Heart right ventricle (tissue), 16 donors: ENCODE measurements at regions not wholly inside any gene's neighbourhood (a gene's known extent, or its start where the extent isn't known, plus 50 kb on each side); places are given as distances from the start of the nearest gene placed in this dataset.

Experiments
- ATAC-seq, 8 donors: fragments of 200-7000 bp; cut with Tn5 transposase; one replicate each; pipeline ENCODE4 v1.9.1; 2020; ENCODE audit warnings: mild to moderate bottlenecking in 8 of 8, moderate library complexity in 8 of 8, moderate number of reproducible peaks in 1 of 8
- DNase-seq, 2 donors: peaks; one replicate each; pipeline ENCODE4 v3.0.0-alpha.2; 2020
- H3K27ac ChIP-seq, 10 donors: fragments of 200-600 bp; sonication (generic) in 2 of 10; one replicate each; pipeline versions ENCODE4 v1.5.0 to v1.8.0; 2020 to 2022; ENCODE audit warnings: mild to moderate bottlenecking in 3 of 10
- H3K27me3 ChIP-seq, 7 donors: fragments of 200-600 bp; one replicate each; pipeline ENCODE4 v1.8.0; 2021 to 2022; ENCODE audit warnings: mild to moderate bottlenecking in 2 of 7
- H3K36me3 ChIP-seq, 9 donors: fragments of 200-600 bp; sonication (generic) in 1 of 9; one replicate each; pipeline versions ENCODE4 v1.5.0 to v1.8.0; 2020 to 2022; ENCODE audit warnings: mild to moderate bottlenecking in 2 of 9
- H3K4me1 ChIP-seq, 9 donors: fragments of 200-600 bp; sonication (generic) in 1 of 9; one replicate each; pipeline versions ENCODE4 v1.5.0 to v1.8.0; 2020 to 2022; ENCODE audit warnings: mild to moderate bottlenecking in 4 of 9
- H3K4me3 ChIP-seq, 10 donors: fragments of 200-600 bp; sonication (generic) in 2 of 10; one replicate each; pipeline versions ENCODE4 v1.5.0 to v1.8.0; 2020 to 2022; ENCODE audit warnings: mild to moderate bottlenecking in 7 of 10, moderate library complexity in 2 of 10
- H3K9me3 ChIP-seq, 11 donors: fragments of 200-600 bp in 10 of 11; sonication (generic) in 2 of 11; one replicate each; pipeline versions ENCODE4 v1.5.0 to v1.8.0; 2013 to 2022; ENCODE audit warnings: mild to moderate bottlenecking in 2 of 11, control low read depth in 1 of 11, moderate library complexity in 1 of 11
- WGBS, 2 donors: extraction: QIAGEN DNeasy Blood & Tissue Kit; methylation state at CpG; one replicate each; pipeline ENCODE4 v1.1.7; 2013; ENCODE audit warnings: inconsistent platforms in 1 of 2; 5-methylcytosine and 5-hydroxymethylcytosine counted together
- intact Hi-C, 10 donors: fragments of 100-400 bp; cut with DNase I; formaldehyde crosslinking; loops; one replicate each; pipeline versions ENCODE4 v1.11.1 to v1.14.2; 2022
- TF ChIP-seq, protein P1 (sequence below), 9 donors: fragments of 200-600 bp; sonication (generic) in 2 of 9; IDR thresholded peaks; one replicate each; pipeline versions ENCODE4 v1.5.0 to v1.8.0; 2021 to 2022; ENCODE audit warnings: antibody characterized with exemption in 9 of 9, mild to moderate bottlenecking in 5 of 9, moderate library complexity in 1 of 9
- donor health status: Arrhythmogenic right ventricular cardiomyopathy.
- donor health status: ischemic (EF 13 %, LVEDD 7.1; RV severe dilation, severe dysfunction).
- donor health status: healthy with polysubstance abuse.
- donor health status: DM: no; HTN: yes; CAD: no.
- donor health status: DM: no; HTN: no; CAD: no.
- donor health status: ischemic (EF 25% LVEDD 6.9; RV normal size, moderate dysfunction).
- donor health status: ischemic (EF 25% LVEDD 5.7; RV mildly dilated, moderate dysfunction).
- donor health status: healthy.
- donor health status: DM: yes; HTN: yes; CAD: no.
- donor health status: Ischemic cardiomyopathy.
- donor health status: ischemic (EF 35%, LVEDD 5.7; RV mildly dilated, moderate dysfunction).
- donor health status: nonischemic (EF 11% LVEDD 7.7; RV severe dilation, severe dysfunction).
- donor health status: DM: yes; HTN: yes; CAD: no.
- donor health status: PGD.
- donor health status: ischemic (EF 29% LVEDD 5.4; RV normal size, mild dysfunction).
- donor health status: nonischemic (EF 23%, LVEDD 6.1; RV moderate dilation, normal function).

DNA sequence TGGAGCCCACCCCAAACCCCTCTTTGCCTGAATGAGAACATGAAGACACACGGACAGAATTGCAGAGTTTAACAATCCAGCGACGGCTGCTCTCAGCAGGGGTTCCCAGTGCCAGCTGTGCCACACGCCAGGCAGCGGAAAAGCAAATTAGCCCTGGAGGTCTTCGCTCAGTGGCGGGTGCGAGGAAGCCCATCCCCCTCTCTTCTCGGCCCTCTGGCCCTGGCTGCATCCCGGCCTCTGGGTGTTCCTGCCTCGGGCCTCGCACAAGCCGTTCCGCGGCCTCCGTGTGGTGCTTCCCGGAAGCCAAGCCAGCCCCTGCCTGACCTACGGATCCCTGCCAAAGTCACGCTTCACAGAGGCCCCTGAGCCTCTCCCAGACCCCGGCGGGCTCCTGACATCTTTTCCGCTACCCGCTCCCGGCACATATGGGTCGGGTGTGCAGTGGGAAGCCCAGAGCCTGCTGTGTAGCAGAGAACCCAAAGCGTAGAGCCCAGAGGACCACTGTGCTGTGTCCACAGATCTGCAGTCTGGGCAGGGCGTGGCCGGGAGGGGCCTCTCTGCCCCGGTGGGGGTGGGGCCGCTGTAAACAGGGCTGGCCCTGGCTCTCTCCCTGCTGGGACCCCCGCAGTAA lies 70.7 kb upstream of the GALNT9 start:
- WGBS, 2 donors: 22 to 32% methylated on average over 30 to 31 of the region's 31 CpGs
- no peak overlapping the region for H3K27ac ChIP-seq
- no peaks in the 10 kb centered on the region for H3K4me1 ChIP-seq
- TF ChIP-seq, protein P1, sequence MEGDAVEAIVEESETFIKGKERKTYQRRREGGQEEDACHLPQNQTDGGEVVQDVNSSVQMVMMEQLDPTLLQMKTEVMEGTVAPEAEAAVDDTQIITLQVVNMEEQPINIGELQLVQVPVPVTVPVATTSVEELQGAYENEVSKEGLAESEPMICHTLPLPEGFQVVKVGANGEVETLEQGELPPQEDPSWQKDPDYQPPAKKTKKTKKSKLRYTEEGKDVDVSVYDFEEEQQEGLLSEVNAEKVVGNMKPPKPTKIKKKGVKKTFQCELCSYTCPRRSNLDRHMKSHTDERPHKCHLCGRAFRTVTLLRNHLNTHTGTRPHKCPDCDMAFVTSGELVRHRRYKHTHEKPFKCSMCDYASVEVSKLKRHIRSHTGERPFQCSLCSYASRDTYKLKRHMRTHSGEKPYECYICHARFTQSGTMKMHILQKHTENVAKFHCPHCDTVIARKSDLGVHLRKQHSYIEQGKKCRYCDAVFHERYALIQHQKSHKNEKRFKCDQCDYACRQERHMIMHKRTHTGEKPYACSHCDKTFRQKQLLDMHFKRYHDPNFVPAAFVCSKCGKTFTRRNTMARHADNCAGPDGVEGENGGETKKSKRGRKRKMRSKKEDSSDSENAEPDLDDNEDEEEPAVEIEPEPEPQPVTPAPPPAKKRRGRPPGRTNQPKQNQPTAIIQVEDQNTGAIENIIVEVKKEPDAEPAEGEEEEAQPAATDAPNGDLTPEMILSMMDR (IDR thresholded peaks at IDR 0.05): no peak
- H3K36me3 ChIP-seq: no peaks in the 10 kb centered on the region
- no peak overlapping the region for H3K4me3 ChIP-seq
- intact Hi-C loops: no loop called here
- ATAC-seq (no peak), DNase-seq (no peak)
- H3K27me3 ChIP-seq: peaks cover 18 to 90% (median 72%) of the 10 kb centered on the region in 7 donors
- H3K9me3 ChIP-seq: no peaks in the 10 kb centered on the region

DNA sequence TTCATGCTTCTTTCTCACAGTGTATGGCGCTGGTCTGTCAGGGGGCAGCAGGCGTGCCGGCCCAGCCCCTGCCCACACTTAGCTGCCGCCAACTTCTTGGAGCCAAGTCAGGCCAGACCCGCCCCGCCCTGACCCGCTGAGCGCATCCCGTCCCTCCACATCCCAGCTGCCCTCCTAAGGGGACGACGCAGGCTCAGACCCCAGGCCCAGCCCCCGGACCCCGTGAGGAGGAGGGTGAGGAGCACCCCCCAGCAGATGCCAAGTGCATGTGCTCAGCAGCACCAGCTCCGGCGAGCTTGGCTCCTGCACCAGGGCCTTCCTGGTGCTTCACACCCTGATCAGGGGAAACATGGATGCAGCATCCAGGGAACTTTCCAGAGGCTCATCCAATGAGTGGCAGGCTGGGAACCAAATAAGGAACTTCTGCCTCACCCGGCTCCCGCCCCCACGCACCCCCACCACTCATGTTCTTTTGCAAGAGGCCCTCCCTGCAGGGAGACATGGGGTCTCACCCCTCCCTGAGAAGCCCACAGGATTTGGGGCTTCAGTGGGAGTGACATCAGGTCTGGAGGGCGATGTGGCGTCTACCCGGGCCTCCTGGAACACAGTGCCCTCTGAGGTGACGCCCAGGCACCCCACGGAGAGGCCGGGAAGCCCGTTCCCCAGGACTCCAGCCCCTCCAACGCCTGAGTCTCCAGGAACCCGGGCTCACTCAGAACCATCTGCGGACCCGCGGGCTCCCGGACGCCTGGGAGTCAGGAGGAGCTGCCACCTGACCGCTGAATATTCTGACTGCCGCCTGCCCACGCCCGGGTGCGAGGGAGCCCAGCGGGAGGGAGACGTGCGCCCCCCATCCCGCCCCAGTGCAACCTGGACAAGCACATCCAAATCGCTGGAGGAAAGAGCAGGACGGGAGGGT lies 70.0 kb upstream of the GALNT9 start:
- no peak for DNase-seq
- peak in 1 of 8 donors; percentile 13 for ATAC-seq
- intact Hi-C loops: no loop called here

DNA sequence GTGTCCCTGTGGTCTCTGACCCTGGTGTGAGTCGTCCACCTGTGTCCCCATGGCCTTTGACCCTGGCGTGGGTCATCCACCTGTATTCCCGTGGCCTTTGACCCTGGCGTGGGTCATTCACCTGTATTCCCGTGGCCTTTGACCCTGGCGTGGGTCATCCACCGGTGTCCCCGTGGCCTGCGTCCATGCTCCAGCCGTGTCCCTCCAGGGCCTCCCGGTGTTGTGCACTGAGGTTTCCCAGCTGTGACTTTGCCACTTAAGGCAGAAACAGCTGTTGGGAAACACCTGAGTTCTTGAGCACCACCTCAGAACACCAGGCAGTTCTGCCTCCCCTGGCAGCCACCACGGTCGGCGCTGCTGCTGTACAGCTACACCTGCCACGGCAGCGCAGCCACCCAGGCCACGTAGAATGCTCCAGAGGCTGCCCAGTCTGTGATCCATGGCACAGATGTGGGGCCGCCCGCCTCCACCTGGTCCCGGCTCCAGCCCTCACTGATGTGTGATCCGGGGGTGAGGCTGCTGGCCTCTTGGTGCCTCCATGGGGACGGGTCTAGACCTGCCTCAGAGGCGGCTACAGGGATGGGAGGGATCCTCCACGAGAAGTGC lies 69.1 kb upstream of the GALNT9 start:
- H3K27me3 ChIP-seq: peaks cover 18 to 82% (median 68%) of the 10 kb centered on the region in 7 donors
- DNase-seq: no peak

More for the DNA sequence above, 70.0 kb upstream of the GALNT9 start:
- WGBS, 2 donors: 78 to 79% methylated on average over 42 to 43 of the region's 43 CpGs
- TF ChIP-seq, protein P1 (IDR thresholded peaks at IDR 0.05): no peak
- no peaks in the 10 kb centered on the region for H3K36me3 ChIP-seq
- peaks cover 18 to 86% (median 68%) of the 10 kb centered on the region in 7 donors for H3K27me3 ChIP-seq
- H3K27ac ChIP-seq: no peak overlapping the region
- no peaks in the 10 kb centered on the region for H3K9me3 ChIP-seq
- H3K4me1 ChIP-seq: no peaks in the 10 kb centered on the region
- no peak overlapping the region for H3K4me3 ChIP-seq

DNA sequence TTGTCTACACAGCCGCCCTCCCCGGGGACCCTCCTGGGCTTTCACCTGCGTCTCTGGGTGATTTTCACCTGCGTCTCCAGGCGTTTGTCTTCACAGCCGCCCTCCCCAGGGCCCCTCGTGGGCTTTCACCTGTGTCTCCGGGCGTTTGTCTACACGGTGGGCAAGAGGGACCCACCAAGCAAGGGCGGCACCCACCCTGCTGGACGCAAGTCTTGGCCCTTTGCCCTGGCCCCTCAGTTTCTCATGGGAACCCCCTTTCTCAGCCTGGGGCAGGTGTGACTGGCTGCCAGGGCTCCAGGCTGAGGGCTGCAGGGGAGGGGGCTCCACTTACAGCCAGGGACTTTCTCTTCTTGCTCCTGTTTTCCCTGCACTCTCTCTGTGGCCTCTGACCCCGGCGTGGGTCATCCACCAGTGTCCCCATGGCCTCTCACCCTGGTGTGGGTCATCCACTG lies 68.6 kb upstream of the GALNT9 start:
- Histone ChIP-seq H3K4me3 (no peak overlapping the region), H3K9me3 (no peaks in the 10 kb centered on the region), H3K27ac (no peak overlapping the region), H3K36me3 (no peaks in the 10 kb centered on the region), H3K27me3 (peaks cover 18 to 82% (median 63%) of the 10 kb centered on the region in 7 donors), H3K4me1 (no peaks in the 10 kb centered on the region)
- no peak for ATAC-seq
- no peak for DNase-seq
- TF ChIP-seq, protein P1 (IDR thresholded peaks at IDR 0.05): no peak
- intact Hi-C loops: no loop called here
- 66 to 70% methylated on average over 14 of the region's 14 CpGs for WGBS, 2 donors

More for the DNA sequence above, 69.1 kb upstream of the GALNT9 start:
- Histone ChIP-seq H3K36me3 (no peaks in the 10 kb centered on the region), H3K9me3 (no peaks in the 10 kb centered on the region), H3K4me1 (no peaks in the 10 kb centered on the region), H3K4me3 (no peak overlapping the region), H3K27ac (no peak overlapping the region)
- WGBS, 2 donors: 81 to 83% methylated on average over 24 of the region's 24 CpGs
- peak in 1 of 8 donors; percentile 14 for ATAC-seq
- TF ChIP-seq, protein P1 (IDR thresholded peaks at IDR 0.05): no peak
- intact Hi-C loops: no loop called here
